ENCODE measurements at regions not wholly inside any gene's neighbourhood (a gene's known extent, or its start where the extent isn't known, plus 50 kb on each side); places are given as distances from the start of the nearest gene placed in this dataset.

DNA sequence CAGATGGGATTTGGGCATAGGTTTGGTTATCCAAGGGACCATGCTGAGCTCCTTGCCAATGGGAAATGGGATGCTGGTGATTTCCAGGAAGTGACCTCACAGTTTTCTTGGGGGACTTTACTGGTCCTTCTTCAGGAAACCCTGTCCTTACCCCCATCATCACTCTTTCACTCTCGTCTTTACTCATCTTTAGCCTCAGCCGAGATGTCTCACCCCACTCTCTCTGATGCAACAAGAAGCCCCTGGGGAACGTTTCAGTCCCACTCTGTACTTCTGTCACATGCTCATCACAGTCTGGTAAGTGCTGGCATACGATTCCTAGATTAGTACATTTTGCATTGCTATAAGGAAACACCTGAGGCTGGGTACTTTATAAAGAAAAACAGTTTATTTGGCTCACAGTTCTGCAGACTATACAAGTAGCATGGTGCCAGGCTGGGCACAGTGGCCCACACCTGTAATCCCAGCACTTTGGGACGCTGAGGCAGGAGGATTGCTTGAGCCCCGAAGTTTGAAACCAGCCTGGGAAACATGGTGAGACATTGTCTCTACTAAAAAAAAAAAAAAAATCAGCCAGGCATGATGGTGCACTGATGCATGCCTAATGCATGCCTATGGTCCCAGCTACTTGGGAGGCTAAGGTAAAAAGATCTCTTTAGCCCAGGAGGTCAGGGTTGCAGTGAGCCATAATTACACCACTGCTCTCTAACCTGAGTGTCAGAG is 63.5 kb upstream of the VKORC1L1 start:
- TF ChIP-seq SIN3A (IDR thresholded peaks at IDR 0.05; ENCODE audit: borderline replicate concordance, insufficient read depth, low read length): no peak
- TF ChIP-seq TAF1 (IDR thresholded peaks at IDR 0.05; ENCODE audit: borderline replicate concordance, insufficient read depth, low read length): no peak
- no peak for TF ChIP-seq POLR2AphosphoS5 (IDR thresholded peaks at IDR 0.05; ENCODE audit: low read depth, low read length)
- TF ChIP-seq, protein P1, sequence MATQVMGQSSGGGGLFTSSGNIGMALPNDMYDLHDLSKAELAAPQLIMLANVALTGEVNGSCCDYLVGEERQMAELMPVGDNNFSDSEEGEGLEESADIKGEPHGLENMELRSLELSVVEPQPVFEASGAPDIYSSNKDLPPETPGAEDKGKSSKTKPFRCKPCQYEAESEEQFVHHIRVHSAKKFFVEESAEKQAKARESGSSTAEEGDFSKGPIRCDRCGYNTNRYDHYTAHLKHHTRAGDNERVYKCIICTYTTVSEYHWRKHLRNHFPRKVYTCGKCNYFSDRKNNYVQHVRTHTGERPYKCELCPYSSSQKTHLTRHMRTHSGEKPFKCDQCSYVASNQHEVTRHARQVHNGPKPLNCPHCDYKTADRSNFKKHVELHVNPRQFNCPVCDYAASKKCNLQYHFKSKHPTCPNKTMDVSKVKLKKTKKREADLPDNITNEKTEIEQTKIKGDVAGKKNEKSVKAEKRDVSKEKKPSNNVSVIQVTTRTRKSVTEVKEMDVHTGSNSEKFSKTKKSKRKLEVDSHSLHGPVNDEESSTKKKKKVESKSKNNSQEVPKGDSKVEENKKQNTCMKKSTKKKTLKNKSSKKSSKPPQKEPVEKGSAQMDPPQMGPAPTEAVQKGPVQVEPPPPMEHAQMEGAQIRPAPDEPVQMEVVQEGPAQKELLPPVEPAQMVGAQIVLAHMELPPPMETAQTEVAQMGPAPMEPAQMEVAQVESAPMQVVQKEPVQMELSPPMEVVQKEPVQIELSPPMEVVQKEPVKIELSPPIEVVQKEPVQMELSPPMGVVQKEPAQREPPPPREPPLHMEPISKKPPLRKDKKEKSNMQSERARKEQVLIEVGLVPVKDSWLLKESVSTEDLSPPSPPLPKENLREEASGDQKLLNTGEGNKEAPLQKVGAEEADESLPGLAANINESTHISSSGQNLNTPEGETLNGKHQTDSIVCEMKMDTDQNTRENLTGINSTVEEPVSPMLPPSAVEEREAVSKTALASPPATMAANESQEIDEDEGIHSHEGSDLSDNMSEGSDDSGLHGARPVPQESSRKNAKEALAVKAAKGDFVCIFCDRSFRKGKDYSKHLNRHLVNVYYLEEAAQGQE (IDR thresholded peaks at IDR 0.05; ENCODE audit: insufficient read depth in 1 of 2, low read depth in 2 of 2, low read length in 2 of 2): no peak

Measured in PFSK-1 (cell line).